ENCODE measurements at regions not wholly inside any gene's neighbourhood (a gene's known extent, or its start where the extent isn't known, plus 50 kb on each side); places are given as distances from the start of the nearest gene placed in this dataset.

DNA sequence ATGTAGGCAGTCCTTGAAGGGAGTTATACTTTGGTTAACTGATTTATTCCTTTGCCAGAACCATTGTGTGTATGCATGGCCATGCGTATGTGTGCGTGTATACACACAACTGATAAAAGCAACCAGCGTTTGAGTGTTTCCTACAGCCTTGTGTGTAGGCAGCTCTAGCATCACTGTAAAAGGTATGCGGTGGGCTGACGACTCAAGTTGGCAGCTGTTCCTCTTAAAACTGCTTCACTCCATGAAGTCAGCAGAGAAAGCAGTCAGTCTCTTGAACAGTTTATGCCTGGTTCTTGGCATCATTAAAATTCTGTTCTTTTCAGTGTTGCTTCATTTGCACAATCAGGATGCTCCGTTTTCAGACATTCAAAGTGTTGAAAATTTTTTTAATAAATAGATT, 103.5 kb upstream of the FRMPD4 start:
- Histone ChIP-seq H3K27me3 (ENCODE audit: control insufficient read depth, insufficient read depth, low read length, poor library complexity, severe bottlenecking) (no peaks in the 10 kb centered on the region), H3K4me3 (ENCODE audit: low read length) (no peak overlapping the region), H3K4me1 (ENCODE audit: control insufficient read depth, insufficient read depth, low read length) (no peaks in the 10 kb centered on the region), H3K27ac (ENCODE audit: low read depth, low read length) (no peak overlapping the region), H3K9ac (ENCODE audit: extremely low read depth, low read length, poor library complexity, severe bottlenecking) (no peak overlapping the region), H3K9me3 (ENCODE audit: control insufficient read depth, low read length) (no peaks in the 10 kb centered on the region), H3K36me3 (ENCODE audit: control insufficient read depth, insufficient read depth, low read length) (no peaks in the 10 kb centered on the region)
- H3K4me3 Mint-ChIP-seq = no peak overlapping the region
- H3K36me3 Mint-ChIP-seq (ENCODE audit: low read depth) = no peaks in the 10 kb centered on the region
- H3K9me3 Mint-ChIP-seq = peaks cover 11% of the 10 kb centered on the region
- H3K4me1 Mint-ChIP-seq = no peaks in the 10 kb centered on the region
- H3K27me3 Mint-ChIP-seq (ENCODE audit: insufficient read depth) = no peaks in the 10 kb centered on the region
- no peak overlapping the region for H3K27ac Mint-ChIP-seq
- TF ChIP-seq, protein P1, sequence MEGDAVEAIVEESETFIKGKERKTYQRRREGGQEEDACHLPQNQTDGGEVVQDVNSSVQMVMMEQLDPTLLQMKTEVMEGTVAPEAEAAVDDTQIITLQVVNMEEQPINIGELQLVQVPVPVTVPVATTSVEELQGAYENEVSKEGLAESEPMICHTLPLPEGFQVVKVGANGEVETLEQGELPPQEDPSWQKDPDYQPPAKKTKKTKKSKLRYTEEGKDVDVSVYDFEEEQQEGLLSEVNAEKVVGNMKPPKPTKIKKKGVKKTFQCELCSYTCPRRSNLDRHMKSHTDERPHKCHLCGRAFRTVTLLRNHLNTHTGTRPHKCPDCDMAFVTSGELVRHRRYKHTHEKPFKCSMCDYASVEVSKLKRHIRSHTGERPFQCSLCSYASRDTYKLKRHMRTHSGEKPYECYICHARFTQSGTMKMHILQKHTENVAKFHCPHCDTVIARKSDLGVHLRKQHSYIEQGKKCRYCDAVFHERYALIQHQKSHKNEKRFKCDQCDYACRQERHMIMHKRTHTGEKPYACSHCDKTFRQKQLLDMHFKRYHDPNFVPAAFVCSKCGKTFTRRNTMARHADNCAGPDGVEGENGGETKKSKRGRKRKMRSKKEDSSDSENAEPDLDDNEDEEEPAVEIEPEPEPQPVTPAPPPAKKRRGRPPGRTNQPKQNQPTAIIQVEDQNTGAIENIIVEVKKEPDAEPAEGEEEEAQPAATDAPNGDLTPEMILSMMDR (conservative IDR thresholded peaks at IDR 0.05) = no peak
- 93 to 100% methylated on average over 1 to 6 of the region's 6 CpGs for WGBS, 2 experiments (ENCODE audit: insufficient coverage in 1 of 2, insufficient read length in 1 of 2)
- DNase-seq = no peak

DNA sequence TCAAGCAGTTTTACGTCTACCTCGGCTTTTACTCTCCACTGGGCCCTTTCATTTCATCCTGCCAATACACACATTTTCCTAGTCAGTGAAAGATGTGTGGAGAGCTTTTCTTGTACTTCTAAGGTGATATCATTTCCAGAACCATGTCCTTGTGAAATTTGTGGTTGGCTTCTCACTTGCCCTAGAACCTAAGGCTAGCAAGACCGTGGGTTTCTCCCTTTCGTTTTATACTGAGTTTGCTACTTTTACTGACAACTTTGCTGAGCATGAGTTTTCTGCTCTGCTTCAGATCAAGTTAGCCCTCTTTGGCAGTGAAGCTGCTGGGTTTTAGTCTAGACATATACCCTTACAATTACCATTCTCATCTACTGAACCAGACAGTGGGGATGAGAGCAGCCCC, 95.7 kb upstream of the FRMPD4 start:
- H3K27ac Mint-ChIP-seq = no peak overlapping the region
- H3K9ac ChIP-seq (ENCODE audit: extremely low read depth, low read length, poor library complexity, severe bottlenecking) = no peak overlapping the region
- no peaks in the 10 kb centered on the region for H3K4me1 Mint-ChIP-seq
- H3K27ac ChIP-seq (ENCODE audit: low read depth, low read length) = no peak overlapping the region
- TF ChIP-seq, protein P1 (conservative IDR thresholded peaks at IDR 0.05) = no peak
- H3K4me1 ChIP-seq (ENCODE audit: control insufficient read depth, insufficient read depth, low read length) = no peaks in the 10 kb centered on the region
- 92 to 97% methylated on average over 2 of the region's 4 CpGs for WGBS, 2 experiments (ENCODE audit: insufficient coverage in 1 of 2, insufficient read length in 1 of 2)
- H3K9me3 ChIP-seq (ENCODE audit: control insufficient read depth, low read length) = no peaks in the 10 kb centered on the region
- no peak overlapping the region for H3K4me3 ChIP-seq (ENCODE audit: low read length)
- peaks cover 39% of the 10 kb centered on the region for H3K9me3 Mint-ChIP-seq
- H3K27me3 Mint-ChIP-seq (ENCODE audit: insufficient read depth) = no peaks in the 10 kb centered on the region
- no peaks in the 10 kb centered on the region for H3K36me3 Mint-ChIP-seq (ENCODE audit: low read depth)
- H3K4me3 Mint-ChIP-seq = no peak overlapping the region
- no peaks in the 10 kb centered on the region for H3K36me3 ChIP-seq (ENCODE audit: control insufficient read depth, insufficient read depth, low read length)
- H3K27me3 ChIP-seq (ENCODE audit: control insufficient read depth, insufficient read depth, low read length, poor library complexity, severe bottlenecking) = no peaks in the 10 kb centered on the region
- no peak for DNase-seq

DNA sequence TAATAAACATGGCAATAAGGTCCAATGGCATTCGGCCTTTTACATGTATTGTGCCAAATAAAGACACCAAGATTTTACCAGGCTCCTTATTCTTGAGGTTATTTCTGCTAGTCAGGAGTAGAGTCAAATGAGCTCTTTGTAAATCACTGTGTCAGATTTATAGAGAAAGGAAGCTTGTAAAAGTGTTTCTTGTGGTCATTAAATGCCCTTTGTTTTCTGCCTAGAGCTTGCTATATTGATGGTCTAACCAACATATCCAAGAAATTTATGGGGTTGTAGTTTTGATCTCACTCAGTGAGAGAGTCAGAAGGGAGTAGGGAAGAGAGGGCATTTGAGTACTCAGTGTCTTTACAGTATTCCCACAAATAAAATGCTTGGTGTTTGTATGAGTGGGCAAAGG, 86.2 kb upstream of the FRMPD4 start:
- WGBS, 2 experiments (ENCODE audit: insufficient coverage in 1 of 2, insufficient read length in 1 of 2) = 78% methylated on average over 1 of the region's 1 CpG; no CpG with 5 or more reads in 1 of the 2 experiments
- Histone ChIP-seq H3K27ac (ENCODE audit: low read depth, low read length) (no peak overlapping the region), H3K4me1 (ENCODE audit: control insufficient read depth, insufficient read depth, low read length) (no peaks in the 10 kb centered on the region), H3K9me3 (ENCODE audit: control insufficient read depth, low read length) (no peaks in the 10 kb centered on the region), H3K36me3 (ENCODE audit: control insufficient read depth, insufficient read depth, low read length) (no peaks in the 10 kb centered on the region), H3K4me3 (ENCODE audit: low read length) (no peak overlapping the region), H3K9ac (ENCODE audit: extremely low read depth, low read length, poor library complexity, severe bottlenecking) (no peak overlapping the region), H3K27me3 (ENCODE audit: control insufficient read depth, insufficient read depth, low read length, poor library complexity, severe bottlenecking) (no peaks in the 10 kb centered on the region)
- TF ChIP-seq, protein P1 (conservative IDR thresholded peaks at IDR 0.05) = no peak
- H3K4me3 Mint-ChIP-seq = no peak overlapping the region
- no peak overlapping the region for H3K27ac Mint-ChIP-seq
- H3K4me1 Mint-ChIP-seq = no peaks in the 10 kb centered on the region
- no peak for DNase-seq
- H3K27me3 Mint-ChIP-seq (ENCODE audit: insufficient read depth) = no peaks in the 10 kb centered on the region
- H3K9me3 Mint-ChIP-seq = peaks cover 25% of the 10 kb centered on the region
- H3K36me3 Mint-ChIP-seq (ENCODE audit: low read depth) = no peaks in the 10 kb centered on the region
